ENCODE measurements at regions not wholly inside any gene's neighbourhood (a gene's known extent, or its start where the extent isn't known, plus 50 kb on each side); places are given as distances from the start of the nearest gene placed in this dataset.

GRCh38 chr6:80976336-80976735 is 776.1 kb downstream of the TENT5A start:
- TF ChIP-seq EZH2 (IDR thresholded peaks at IDR 0.05): no peak
- TF ChIP-seq POLR2AphosphoS5 (IDR thresholded peaks at IDR 0.05; ENCODE audit: borderline replicate concordance, low read depth, low read length): no peak
